Fibroblast of lung (primary cell): ENCODE measurements at regions not wholly inside any gene's neighbourhood (a gene's known extent, or its start where the extent isn't known, plus 50 kb on each side); places are given as distances from the start of the nearest gene placed in this dataset.

Source experiments
- DNase-seq, 2 donors: peaks; one replicate each; pipeline versions ENCODE4 v3.0.0 to v3.0.0-alpha.2; 2010; ENCODE audit warnings: low read depth in 2 of 2
- H2AFZ ChIP-seq: 2 replicates; pipeline ENCODE4 v1.5.1; 2012; ENCODE audit warnings: low read length, control low read depth, inconsistent platforms
- H3K27ac ChIP-seq: 2 replicates; pipeline ENCODE4 v1.5.1; 2011; ENCODE audit warnings: low read length, control low read depth; ENCODE audit not compliant: insufficient read depth
- H3K27me3 ChIP-seq: 2 replicates; pipeline ENCODE4 v1.5.1; 2011; ENCODE audit warnings: mild to moderate bottlenecking, low read length; ENCODE audit not compliant: control insufficient read depth, insufficient read depth
- H3K36me3 ChIP-seq: 2 replicates; pipeline ENCODE4 v1.5.1; 2011; ENCODE audit warnings: low read length; ENCODE audit not compliant: control insufficient read depth, insufficient read depth
- H3K4me1 ChIP-seq: 2 replicates; pipeline ENCODE4 v1.5.1; 2011; ENCODE audit warnings: low read length; ENCODE audit not compliant: control insufficient read depth, insufficient read depth; ENCODE audit errors: extremely low read depth
- H3K4me2 ChIP-seq: 2 replicates; pipeline ENCODE4 v1.5.1; 2011; ENCODE audit warnings: low read length, control low read depth; ENCODE audit not compliant: insufficient read depth; ENCODE audit errors: extremely low read depth
- H3K4me3 ChIP-seq, 4 experiments: fragments of 200-600 bp in 1 of 4; sonication (generic) in 1 of 4; replicated peaks in 1 of 4; 2 replicates each; pipeline ENCODE4 v1.5.1; 2011 to 2016; ENCODE audit warnings: low read length in 4 of 4, low read depth in 3 of 4, mild to moderate bottlenecking in 3 of 4, control low read depth in 2 of 4, inconsistent platforms in 1 of 4, mixed read lengths in 1 of 4; ENCODE audit not compliant: insufficient read depth in 1 of 4; ENCODE audit errors: control extremely low read depth in 1 of 4
- H3K79me2 ChIP-seq: 2 replicates; pipeline ENCODE4 v1.5.1; 2012; ENCODE audit warnings: mild to moderate bottlenecking, low read length, inconsistent platforms; ENCODE audit not compliant: control insufficient read depth, insufficient read depth
- H3K9ac ChIP-seq: 2 replicates; pipeline ENCODE4 v1.5.1; 2011; ENCODE audit warnings: mild to moderate bottlenecking, low read length, control low read depth; ENCODE audit not compliant: insufficient read depth
- H3K9me3 ChIP-seq: 2 replicates; pipeline ENCODE4 v1.5.1; 2012; ENCODE audit warnings: low read depth, low read length; ENCODE audit not compliant: control insufficient read depth, insufficient read depth
- H4K20me1 ChIP-seq: 2 replicates; pipeline ENCODE4 v1.5.1; 2011; ENCODE audit warnings: low read length; ENCODE audit not compliant: control insufficient read depth, insufficient read depth; ENCODE audit errors: extremely low read depth
- EZH2 ChIP-seq: IDR thresholded peaks from 2 replicates; pipeline ENCODE4 v1.5.1; 2012; ENCODE audit warnings: low read length, control low read depth, mild to moderate bottlenecking; ENCODE audit errors: missing control alignments
- TF ChIP-seq, protein P1 (sequence below), 2 donors: IDR thresholded peaks in 1 of 2; conservative IDR thresholded peaks in 1 of 2; 1 replicate in 1 of 2; 2 replicates in 1 of 2; pipeline ENCODE4 v1.5.1; 2011 to 2012; ENCODE audit warnings: low read length in 2 of 2, control low read depth in 1 of 2, inconsistent platforms in 1 of 2, low read depth in 1 of 2, mild to moderate bottlenecking in 1 of 2

GRCh38 chr7:136057509-136057908 lies 80.3 kb upstream of the MTPN start:
- Histone ChIP-seq H3K9ac (no peak overlapping the region), H3K27ac (no peak overlapping the region), H3K4me1 (no peaks in the 10 kb centered on the region), H3K4me3 (no peak overlapping the region), H3K79me2 (no peaks in the 10 kb centered on the region), H3K9me3 (no peaks in the 10 kb centered on the region), H3K27me3 (no peaks in the 10 kb centered on the region), H3K4me2 (no peak overlapping the region), H2AFZ (no peak overlapping the region), H4K20me1 (no peaks in the 10 kb centered on the region), H3K36me3 (no peaks in the 10 kb centered on the region)
- DNase-seq = no peak
- no peak for TF ChIP-seq EZH2
- TF ChIP-seq, protein P1, sequence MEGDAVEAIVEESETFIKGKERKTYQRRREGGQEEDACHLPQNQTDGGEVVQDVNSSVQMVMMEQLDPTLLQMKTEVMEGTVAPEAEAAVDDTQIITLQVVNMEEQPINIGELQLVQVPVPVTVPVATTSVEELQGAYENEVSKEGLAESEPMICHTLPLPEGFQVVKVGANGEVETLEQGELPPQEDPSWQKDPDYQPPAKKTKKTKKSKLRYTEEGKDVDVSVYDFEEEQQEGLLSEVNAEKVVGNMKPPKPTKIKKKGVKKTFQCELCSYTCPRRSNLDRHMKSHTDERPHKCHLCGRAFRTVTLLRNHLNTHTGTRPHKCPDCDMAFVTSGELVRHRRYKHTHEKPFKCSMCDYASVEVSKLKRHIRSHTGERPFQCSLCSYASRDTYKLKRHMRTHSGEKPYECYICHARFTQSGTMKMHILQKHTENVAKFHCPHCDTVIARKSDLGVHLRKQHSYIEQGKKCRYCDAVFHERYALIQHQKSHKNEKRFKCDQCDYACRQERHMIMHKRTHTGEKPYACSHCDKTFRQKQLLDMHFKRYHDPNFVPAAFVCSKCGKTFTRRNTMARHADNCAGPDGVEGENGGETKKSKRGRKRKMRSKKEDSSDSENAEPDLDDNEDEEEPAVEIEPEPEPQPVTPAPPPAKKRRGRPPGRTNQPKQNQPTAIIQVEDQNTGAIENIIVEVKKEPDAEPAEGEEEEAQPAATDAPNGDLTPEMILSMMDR (conservative IDR thresholded peaks at IDR 0.05 in 1 of 2, IDR thresholded peaks at IDR 0.05 in 1 of 2; ENCODE audit: low read depth in 1 of 2, low read length in 2 of 2) = no peak

- no peaks in the 10 kb centered on the region for H3K36me3 ChIP-seq
- no peak for TF ChIP-seq EZH2
- TF ChIP-seq, protein P1 (conservative IDR thresholded peaks at IDR 0.05 in 1 of 2, IDR thresholded peaks at IDR 0.05 in 1 of 2; ENCODE audit: low read depth in 1 of 2, low read length in 2 of 2) = no peak
- DNase-seq = no peak
- no peaks in the 10 kb centered on the region for H3K9me3 ChIP-seq
- no peaks in the 10 kb centered on the region for H3K27me3 ChIP-seq
- H3K4me1 ChIP-seq = no peaks in the 10 kb centered on the region
- H3K4me3 ChIP-seq = no peak overlapping the region
- H3K9ac ChIP-seq = no peak overlapping the region
- no peaks in the 10 kb centered on the region for H3K79me2 ChIP-seq
- H3K4me2 ChIP-seq = no peak overlapping the region
- no peak overlapping the region for H2AFZ ChIP-seq
- H3K27ac ChIP-seq = no peak overlapping the region
- no peaks in the 10 kb centered on the region for H4K20me1 ChIP-seq
Measured at GRCh38 chr7:136056651-136057231, 79.6 kb upstream of the MTPN start.

DNA sequence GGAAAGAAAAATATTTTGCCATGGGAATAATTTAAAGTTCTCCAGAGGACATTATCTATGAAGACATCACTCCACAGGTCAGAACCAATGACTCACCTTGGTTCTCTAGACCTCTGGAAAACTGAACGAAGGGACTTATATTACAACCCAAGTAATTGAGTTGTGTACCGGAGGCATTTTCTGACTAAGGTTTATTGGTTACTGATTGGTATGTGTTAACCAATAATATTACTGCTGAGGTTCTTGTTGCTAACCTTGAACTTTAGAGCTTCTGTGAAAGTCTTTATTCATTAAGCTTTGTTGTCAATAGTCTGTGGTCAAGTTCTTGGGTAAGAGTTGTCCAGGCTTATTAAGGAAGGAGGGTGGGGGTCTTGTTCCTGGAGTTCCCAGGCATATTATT lies 78.1 kb upstream of the MTPN start:
- Histone ChIP-seq H3K27me3 (no peaks in the 10 kb centered on the region), H3K9me3 (no peaks in the 10 kb centered on the region)
- TF ChIP-seq, protein P1 (conservative IDR thresholded peaks at IDR 0.05 in 1 of 2, IDR thresholded peaks at IDR 0.05 in 1 of 2; ENCODE audit: low read depth in 1 of 2, low read length in 2 of 2) = no peak
- no peak for TF ChIP-seq EZH2

More for the DNA sequence above, 78.1 kb upstream of the MTPN start:
- Histone ChIP-seq H3K36me3 (no peaks in the 10 kb centered on the region), H3K4me2 (no peak overlapping the region), H3K9ac (no peak overlapping the region), H4K20me1 (no peaks in the 10 kb centered on the region), H2AFZ (no peak overlapping the region), H3K79me2 (no peaks in the 10 kb centered on the region), H3K4me1 (no peaks in the 10 kb centered on the region), H3K4me3 (no peak overlapping the region), H3K27ac (no peak overlapping the region)
- no peak for DNase-seq
